ENCODE measurements at regions not wholly inside any gene's neighbourhood (a gene's known extent, or its start where the extent isn't known, plus 50 kb on each side); places are given as distances from the start of the nearest gene placed in this dataset.

GRCh38 chr13:24081387-24081786, 79.1 kb upstream of the SPATA13 start:
- no peak for DNase-seq (ENCODE audit: low spot score)

GRCh38 chr13:24083141-24083540, 77.4 kb upstream of the SPATA13 start:
- DNase-seq (ENCODE audit: low spot score), result no peak

DNA sequence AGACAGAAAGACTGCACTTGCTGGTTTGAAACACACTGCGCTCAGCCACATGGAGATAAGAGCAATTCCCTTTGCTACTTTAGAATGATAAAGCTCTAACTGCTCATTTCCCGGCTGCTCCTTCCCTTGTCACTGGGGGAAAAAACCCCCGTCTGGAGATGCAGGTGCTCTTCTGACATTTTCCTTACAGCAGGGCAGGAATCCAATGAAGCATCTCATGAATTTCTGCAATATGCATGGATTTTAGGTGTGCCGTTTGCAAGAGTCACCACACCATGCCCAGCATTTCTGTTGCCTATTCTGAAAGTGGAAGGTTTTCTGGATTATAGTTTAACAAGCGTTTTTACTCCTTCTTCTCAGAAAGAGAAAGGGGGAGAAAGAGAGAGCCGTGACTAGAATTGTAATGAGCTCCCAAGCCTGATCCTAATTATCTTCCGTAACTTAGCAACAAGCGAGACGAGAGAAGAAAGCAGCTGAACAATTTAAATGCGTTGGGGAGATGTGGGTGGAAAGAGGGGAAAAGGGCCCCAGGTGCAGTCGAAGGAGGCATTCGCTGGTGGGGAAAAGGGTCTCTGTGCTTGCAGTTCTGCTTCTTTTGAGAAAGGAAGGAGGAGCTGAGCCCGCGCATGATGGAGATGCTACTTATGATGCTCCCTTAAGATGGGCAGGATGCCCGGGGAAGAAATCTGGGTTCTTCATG, 76.6 kb upstream of the SPATA13 start:
- no peak for DNase-seq (ENCODE audit: low spot score)

DNA sequence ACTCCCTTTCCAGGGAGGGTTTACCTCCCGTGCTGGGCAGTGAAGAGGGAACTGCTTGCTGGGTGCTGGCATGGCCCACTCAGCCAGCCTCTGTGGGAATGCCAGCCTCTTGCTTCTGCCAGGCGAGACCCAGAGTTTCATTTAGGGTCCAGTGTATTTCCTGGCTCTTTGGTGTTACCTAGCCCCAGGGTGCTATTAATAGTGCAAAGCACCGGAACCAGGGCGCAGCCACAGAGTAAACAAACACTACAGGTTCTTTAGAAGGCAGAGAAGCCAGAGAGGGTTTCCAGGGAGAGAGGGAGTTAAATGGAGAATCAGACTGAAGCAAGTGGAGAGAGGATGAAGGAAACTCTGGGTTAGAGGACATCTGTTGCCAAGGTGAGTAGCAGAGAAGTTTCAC, 74.9 kb upstream of the SPATA13 start:
- no peak for DNase-seq (ENCODE audit: low spot score)

DNA sequence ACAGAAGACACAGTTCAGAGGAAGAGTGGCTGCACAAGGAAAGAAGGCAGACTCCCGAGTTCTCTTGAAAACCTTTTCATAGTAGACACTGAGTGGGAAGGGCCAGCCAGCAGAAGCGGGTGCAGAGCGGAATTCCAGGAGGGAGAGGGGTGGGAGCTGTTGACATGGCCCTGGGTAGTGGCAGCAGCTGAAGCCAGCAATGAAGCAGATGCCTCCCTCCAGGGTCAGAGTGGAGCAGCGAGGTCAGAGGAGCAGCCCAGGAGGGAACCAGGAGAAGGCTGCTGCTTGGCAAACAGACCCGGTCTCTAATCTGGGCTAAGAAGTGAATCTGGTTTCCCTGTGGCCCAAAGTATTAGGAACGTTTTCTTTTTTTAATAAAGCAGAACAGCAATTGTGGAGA, 73.9 kb upstream of the SPATA13 start:
- no peak for DNase-seq (ENCODE audit: low spot score)

DNA sequence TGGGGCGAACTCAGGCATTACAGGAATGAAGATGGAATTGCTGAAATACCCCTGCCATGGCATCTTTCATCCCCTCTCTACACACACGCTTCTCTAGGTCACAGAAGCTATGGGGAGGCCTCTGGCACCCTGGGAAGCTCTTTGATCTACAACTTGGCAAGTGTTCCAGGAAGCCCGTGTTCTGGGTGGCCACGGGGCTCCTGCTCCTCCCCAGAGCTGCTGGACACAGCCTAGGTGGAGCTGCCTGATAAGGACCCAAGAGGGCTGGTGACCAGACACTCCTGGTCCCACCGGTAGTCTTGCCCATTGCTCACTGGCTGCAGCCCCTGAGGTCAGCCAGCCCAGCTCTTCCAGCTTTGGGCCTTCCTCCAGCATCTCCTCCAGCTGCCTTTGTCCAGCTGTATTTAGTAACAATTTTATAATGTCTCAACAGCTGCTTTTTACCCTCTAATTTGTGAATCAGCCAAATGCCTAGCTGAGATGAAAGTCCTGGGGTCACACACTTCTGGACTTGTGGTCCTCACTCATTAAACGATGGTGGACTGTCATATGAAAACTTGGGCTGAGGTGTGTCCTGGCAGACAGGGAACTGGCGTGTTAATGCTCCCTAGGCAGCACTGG, 72.8 kb upstream of the SPATA13 start:
- no peak for DNase-seq (ENCODE audit: low spot score)

GRCh38 chr13:24090049-24090448, 70.5 kb upstream of the SPATA13 start:
- DNase-seq (ENCODE audit: low spot score), result no peak

DNA sequence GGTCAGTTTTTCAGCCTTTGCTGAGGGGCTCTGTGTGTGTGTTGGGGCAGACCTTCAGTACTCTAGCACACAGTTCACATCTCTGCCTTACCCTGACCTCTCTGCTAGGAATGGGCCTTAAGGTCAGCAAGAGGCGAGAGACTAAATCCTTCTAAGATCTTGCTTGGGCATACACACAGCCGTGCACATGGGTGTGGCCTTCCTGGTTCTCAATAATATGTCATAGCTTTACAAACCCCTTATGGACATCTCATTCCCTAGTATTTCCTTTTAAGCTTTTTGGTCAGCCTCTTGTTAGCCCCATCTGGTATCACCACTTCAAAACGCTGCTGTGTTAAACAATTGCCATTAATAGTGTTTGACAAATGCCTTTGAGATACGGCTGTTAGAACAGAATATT, 69.4 kb upstream of the SPATA13 start:
- DNase-seq (ENCODE audit: low spot score), result no peak

- no peak for DNase-seq (ENCODE audit: low spot score)
Observed at GRCh38 chr13:24092108-24092507, 68.4 kb upstream of the SPATA13 start.

DNA sequence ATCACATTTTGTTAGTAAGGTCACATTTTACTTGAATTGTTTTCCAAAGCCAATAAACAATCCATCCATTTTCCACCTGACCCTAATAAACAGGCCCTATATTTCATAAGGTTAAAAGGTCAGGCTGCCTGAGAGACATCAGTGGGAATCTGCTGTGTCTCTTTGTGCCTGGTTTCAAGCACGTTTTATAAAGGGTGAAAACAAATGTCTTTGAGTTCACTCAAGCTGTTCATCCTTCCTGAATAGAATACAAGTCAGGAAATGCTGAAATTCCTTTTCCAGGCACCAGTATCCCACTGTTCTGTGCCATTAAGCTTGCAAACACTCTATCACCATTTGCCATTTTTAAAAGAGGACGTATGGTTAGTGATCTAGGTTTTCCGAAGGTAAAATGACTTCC, 67.5 kb upstream of the SPATA13 start:
- no peak for DNase-seq (ENCODE audit: low spot score)

- no peak for DNase-seq (ENCODE audit: low spot score)
Observed at GRCh38 chr13:24096659-24097058, 63.9 kb upstream of the SPATA13 start.

DNA sequence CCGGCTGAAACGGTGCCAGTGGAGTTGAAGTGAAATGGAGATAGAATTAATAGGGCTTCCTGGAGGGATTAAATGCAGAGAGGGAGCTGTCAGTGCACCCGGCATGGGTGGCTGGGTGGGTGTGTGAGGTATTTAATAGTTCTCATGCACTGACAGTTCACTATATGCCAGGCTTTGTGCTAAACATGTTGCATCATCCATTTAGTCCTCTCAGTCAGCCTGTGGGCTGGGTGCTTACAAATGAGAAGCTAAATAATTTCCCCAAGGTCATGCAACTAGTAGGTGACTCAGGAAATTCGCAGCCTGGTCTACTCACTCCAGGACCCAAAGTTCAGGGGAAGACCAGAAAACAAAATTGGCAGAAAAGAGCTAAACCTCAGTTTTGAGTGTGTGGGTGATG, 63.5 kb upstream of the SPATA13 start:
- peak; percentile 13 for DNase-seq (ENCODE audit: low spot score)

DNA sequence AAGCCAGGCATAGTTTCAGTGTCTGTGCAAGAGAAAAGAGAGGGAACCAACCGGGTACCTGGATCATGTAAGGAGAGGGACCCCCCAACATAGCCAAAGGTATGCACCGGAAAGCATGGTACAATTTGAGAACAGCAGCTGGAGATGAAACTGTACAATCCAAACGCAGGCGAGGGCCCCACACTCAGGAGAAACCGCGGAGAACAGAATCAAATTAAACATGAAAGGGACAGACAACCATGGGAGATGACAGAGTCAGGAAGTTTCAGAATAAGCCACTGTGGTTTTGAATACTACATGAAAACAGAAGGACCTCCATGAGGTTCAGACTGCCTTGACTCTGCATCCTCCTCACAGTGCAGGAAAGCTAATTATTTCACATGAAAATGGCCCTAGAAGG, 62.9 kb upstream of the SPATA13 start:
- no peak for DNase-seq (ENCODE audit: low spot score)

DNA sequence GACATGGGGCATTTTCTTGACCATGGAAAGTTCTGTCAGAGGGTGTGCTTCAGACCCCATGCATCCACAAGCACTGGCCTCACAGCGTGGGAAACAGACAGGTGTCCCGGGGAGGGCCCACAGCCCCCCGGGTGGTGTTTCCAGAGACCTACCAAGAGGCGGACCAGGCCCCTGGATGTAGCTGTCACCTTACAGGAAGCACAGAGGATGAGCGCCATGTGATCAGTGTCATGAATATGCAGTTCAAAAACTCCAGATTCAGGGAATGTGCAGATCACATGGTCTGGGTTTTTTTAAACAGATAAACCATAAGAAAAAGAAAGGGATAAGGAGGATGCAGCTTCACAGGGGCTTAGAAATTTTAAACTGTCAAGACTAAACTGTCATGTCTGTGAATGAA, 61.0 kb upstream of the SPATA13 start:
- no peak for DNase-seq (ENCODE audit: low spot score)

- no peak for DNase-seq (ENCODE audit: low spot score)
Observed at GRCh38 chr13:24100188-24100587, 60.3 kb upstream of the SPATA13 start.

DNA sequence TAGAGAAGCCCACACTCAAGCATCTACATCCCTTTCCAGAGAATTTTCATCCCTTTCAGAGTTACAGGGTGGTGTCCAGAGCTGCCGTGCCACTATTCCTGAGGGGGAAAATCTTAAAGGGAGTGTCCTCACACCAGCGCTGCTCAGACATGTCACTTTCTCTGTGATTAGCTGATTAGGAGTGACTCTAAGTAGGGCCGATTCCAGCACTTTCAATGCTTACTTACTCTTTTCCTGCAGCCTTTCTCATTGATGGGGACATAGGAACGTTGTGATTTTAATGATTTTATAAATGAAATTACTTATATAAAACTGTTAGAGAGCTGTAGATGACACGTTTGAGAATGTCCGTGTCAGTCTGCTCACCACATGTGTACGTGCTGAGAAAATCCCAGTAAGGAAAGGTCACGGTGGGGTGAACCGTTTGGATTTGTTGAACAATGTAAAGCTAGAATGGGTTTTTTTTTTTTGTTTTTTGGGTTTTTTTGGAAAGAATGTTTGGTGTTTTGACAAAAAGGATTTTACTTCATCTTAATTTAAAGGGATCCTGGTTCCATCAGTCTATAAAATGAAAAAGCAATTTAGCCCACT, 56.6 kb upstream of the SPATA13 start:
- no peak for DNase-seq (ENCODE audit: low spot score)

DNA sequence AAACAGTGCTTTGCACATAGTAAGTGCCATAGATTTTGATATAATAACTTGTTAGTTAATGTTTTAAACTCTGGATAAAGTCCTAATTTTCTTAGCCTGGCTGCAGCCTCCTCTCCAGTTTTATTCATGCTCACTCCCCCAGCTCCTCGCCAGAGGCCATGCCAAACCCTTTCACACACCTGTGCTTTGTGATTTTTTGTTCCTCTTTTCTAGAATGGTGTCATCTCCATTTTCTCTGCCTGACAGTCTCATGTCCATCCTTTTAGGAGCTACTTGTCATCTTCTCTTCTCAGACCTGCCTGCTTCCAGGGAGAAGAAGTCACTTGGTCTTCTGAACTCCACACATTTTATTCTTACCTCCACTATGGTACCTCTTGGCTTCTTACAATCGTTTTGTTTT, 55.8 kb upstream of the SPATA13 start:
- no peak for DNase-seq (ENCODE audit: low spot score)

GRCh38 chr13:24106429-24106828, 54.1 kb upstream of the SPATA13 start:
- no peak for DNase-seq (ENCODE audit: low spot score)

- DNase-seq (ENCODE audit: low spot score), result no peak
Observed at GRCh38 chr13:24107955-24108614, 52.4 kb upstream of the SPATA13 start.

DNA sequence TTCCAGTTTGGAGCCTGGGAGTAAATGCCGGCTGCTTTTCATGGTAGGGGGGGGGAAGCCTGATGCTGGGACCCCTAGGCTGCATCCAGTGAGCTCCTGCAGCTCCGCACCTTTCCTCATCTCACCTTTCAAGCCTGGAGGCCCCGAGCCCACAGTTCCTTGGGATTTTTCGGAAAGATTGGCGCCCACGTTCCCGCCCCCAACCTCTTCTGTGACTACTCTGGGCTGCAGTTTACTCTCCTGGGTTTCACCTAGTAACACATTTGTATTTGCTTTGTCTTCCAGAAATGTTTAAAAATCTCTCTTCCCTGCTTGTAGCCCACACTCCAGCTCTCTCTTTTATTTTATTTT, 51.9 kb upstream of the SPATA13 start:
- DNase-seq (ENCODE audit: low spot score), result no peak

DNA sequence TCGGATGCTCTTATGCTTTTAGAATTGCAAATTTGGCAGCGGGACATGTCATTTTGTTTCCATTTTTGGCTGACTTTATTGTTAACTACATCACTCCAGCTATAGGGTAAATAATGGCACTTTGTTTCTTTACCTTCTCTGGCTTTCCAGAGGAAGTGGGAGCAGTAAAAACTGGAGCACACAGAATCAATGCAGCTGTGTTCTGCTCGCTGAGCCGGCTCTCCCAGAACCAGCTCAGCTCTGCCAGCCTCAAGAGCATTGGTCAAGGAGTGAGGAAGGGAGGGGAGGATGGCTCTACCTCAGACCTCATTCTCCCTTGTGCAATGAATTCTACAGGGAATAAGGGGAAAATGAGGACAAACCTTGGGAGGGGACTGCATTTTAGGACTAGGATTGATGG, 50.5 kb upstream of the SPATA13 start:
- DNase-seq (ENCODE audit: low spot score), result no peak
